ENCODE measurements at regions not wholly inside any gene's neighbourhood (a gene's known extent, or its start where the extent isn't known, plus 50 kb on each side); places are given as distances from the start of the nearest gene placed in this dataset.

DNA sequence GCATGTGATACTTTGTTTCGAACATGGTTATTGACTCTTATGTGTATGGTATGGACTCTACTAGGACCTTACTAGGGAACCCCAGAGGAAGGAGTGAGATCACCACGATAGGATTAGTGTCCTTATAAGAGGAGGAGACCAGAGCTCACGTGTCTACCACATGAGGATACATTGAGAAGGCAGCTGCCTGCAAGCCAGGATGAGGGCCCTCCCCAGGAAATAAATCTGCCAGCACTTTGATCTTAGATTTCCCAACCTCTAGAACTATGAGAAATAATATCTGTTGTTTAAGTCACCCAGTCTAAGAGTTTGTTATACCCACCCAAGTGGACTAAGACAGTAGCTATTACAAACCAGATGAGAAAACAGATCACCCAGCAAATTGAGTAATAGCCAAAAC is 559.3 kb upstream of the USP24 start:
- TF ChIP-seq, protein P1, sequence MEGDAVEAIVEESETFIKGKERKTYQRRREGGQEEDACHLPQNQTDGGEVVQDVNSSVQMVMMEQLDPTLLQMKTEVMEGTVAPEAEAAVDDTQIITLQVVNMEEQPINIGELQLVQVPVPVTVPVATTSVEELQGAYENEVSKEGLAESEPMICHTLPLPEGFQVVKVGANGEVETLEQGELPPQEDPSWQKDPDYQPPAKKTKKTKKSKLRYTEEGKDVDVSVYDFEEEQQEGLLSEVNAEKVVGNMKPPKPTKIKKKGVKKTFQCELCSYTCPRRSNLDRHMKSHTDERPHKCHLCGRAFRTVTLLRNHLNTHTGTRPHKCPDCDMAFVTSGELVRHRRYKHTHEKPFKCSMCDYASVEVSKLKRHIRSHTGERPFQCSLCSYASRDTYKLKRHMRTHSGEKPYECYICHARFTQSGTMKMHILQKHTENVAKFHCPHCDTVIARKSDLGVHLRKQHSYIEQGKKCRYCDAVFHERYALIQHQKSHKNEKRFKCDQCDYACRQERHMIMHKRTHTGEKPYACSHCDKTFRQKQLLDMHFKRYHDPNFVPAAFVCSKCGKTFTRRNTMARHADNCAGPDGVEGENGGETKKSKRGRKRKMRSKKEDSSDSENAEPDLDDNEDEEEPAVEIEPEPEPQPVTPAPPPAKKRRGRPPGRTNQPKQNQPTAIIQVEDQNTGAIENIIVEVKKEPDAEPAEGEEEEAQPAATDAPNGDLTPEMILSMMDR (IDR thresholded peaks at IDR 0.05; ENCODE audit: low read depth, low read length) = no peak
- TF ChIP-seq EZH2phosphoT487 (IDR thresholded peaks at IDR 0.05; ENCODE audit: low read depth) = no peak

Measured in OCI-LY3 (cell line).